ENCODE measurements at regions not wholly inside any gene's neighbourhood (a gene's known extent, or its start where the extent isn't known, plus 50 kb on each side); places are given as distances from the start of the nearest gene placed in this dataset.

DNA sequence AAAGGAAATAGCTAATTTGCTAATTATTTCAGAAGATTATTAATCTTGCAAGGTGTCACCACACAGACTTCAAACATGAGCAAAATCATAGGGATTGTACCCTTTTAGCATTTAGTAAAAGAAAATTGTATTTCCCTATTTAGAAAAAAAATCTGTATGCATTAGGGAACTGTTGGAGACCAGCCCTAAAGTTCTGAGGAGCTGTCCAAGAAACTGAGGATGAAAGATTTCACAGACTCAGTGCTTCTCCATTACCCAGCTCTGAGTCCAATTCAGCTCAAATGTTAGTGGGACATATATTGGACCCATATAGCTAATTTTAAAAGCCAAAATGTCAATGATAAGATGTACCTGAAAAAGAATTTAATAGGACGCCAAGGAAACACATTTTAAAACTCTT lies 271.7 kb downstream of the SNX10 start:
- TF ChIP-seq, protein P1, sequence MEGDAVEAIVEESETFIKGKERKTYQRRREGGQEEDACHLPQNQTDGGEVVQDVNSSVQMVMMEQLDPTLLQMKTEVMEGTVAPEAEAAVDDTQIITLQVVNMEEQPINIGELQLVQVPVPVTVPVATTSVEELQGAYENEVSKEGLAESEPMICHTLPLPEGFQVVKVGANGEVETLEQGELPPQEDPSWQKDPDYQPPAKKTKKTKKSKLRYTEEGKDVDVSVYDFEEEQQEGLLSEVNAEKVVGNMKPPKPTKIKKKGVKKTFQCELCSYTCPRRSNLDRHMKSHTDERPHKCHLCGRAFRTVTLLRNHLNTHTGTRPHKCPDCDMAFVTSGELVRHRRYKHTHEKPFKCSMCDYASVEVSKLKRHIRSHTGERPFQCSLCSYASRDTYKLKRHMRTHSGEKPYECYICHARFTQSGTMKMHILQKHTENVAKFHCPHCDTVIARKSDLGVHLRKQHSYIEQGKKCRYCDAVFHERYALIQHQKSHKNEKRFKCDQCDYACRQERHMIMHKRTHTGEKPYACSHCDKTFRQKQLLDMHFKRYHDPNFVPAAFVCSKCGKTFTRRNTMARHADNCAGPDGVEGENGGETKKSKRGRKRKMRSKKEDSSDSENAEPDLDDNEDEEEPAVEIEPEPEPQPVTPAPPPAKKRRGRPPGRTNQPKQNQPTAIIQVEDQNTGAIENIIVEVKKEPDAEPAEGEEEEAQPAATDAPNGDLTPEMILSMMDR (IDR thresholded peaks at IDR 0.05), result no peak

DNA sequence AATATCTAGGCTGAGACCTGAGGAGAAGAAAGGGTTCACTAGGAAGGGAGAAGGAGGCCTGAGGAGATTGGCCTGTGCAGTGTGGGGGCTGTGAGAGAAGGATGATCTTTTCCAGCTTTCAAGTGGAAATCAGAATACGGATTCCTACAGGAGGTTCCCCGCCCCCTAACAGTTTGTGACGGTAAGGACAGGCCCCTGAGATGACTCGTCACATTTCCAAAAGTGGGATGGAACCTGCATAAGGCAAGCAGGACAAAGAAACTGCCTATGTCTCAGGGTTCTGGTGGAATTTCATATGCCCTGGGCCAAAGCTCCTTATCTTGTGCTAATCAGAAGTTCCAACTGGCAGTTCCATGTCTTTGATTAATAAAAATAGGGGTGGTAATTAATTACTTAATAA lies 275.6 kb downstream of the SNX10 start:
- TF ChIP-seq, protein P1 (IDR thresholded peaks at IDR 0.05), result no peak

GRCh38 chr7:26574476-26574875 lies 282.8 kb downstream of the SNX10 start:
- TF ChIP-seq, protein P1 (IDR thresholded peaks at IDR 0.05), result no peak

GRCh38 chr7:26580064-26580591 lies 284.3 kb downstream of the SKAP2 start:
- TF ChIP-seq, protein P1 (IDR thresholded peaks at IDR 0.05), result no peak

GRCh38 chr7:26580711-26581110 lies 283.7 kb downstream of the SKAP2 start:
- TF ChIP-seq, protein P1 (IDR thresholded peaks at IDR 0.05), result no peak

- TF ChIP-seq, protein P1 (IDR thresholded peaks at IDR 0.05), result no peak
Measured at GRCh38 chr7:26583094-26583648, 281.2 kb downstream of the SKAP2 start.

- TF ChIP-seq, protein P1 (IDR thresholded peaks at IDR 0.05), result no peak
Measured at GRCh38 chr7:26584326-26584725, 280.1 kb downstream of the SKAP2 start.

Data from LNCAP (cell line).